ENCODE measurements at regions not wholly inside any gene's neighbourhood (a gene's known extent, or its start where the extent isn't known, plus 50 kb on each side); places are given as distances from the start of the nearest gene placed in this dataset.

DNA sequence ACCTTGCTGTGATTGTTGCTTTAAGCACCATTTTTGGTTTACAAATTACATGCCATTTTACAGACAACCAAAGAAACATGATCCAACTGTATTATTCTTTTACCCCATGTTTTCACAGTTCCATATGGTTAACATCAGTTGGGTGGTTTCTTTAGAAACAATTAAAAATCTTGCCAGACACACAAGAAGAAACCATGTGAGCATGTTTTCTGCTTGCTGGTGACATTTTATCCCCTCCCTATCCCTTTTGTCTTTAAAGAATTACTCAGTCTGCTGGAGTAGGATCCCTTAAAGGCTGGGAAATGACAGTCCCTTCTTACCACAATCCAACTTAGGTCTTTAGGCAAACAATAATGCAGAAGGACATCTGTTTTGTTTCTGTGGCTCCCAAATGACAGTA lies 121.8 kb upstream of the PLXNC1 start:
- TF ChIP-seq, protein P1, sequence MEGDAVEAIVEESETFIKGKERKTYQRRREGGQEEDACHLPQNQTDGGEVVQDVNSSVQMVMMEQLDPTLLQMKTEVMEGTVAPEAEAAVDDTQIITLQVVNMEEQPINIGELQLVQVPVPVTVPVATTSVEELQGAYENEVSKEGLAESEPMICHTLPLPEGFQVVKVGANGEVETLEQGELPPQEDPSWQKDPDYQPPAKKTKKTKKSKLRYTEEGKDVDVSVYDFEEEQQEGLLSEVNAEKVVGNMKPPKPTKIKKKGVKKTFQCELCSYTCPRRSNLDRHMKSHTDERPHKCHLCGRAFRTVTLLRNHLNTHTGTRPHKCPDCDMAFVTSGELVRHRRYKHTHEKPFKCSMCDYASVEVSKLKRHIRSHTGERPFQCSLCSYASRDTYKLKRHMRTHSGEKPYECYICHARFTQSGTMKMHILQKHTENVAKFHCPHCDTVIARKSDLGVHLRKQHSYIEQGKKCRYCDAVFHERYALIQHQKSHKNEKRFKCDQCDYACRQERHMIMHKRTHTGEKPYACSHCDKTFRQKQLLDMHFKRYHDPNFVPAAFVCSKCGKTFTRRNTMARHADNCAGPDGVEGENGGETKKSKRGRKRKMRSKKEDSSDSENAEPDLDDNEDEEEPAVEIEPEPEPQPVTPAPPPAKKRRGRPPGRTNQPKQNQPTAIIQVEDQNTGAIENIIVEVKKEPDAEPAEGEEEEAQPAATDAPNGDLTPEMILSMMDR (IDR thresholded peaks at IDR 0.05) = no peak
- TF ChIP-seq POLR2A (IDR thresholded peaks at IDR 0.05) = no peak

Measured in thyroid gland (tissue), 4 donors.